Vagina (tissue), 2 donors: ENCODE measurements at regions not wholly inside any gene's neighbourhood (a gene's known extent, or its start where the extent isn't known, plus 50 kb on each side); places are given as distances from the start of the nearest gene placed in this dataset.

Source experiments
- CTCF ChIP-seq, 3 experiments: fragments of 450-650 bp in 2 of 3; fragments of 200-600 bp in 1 of 3; sonication (generic) in 1 of 3; IDR thresholded peaks; one replicate each; pipeline ENCODE4 v1.5.1; 2017 to 2019; ENCODE audit warnings: antibody characterized with exemption in 3 of 3, mild to moderate bottlenecking in 2 of 3, moderate library complexity in 2 of 3
- POLR2A ChIP-seq, 2 donors: fragments of 450-650 bp; IDR thresholded peaks; one replicate each; pipeline ENCODE4 v1.6.1; 2017; ENCODE audit warnings: antibody characterized with exemption in 2 of 2, mild to moderate bottlenecking in 2 of 2, moderate library complexity in 2 of 2
- POLR2AphosphoS5 ChIP-seq, 2 donors: sonication (generic); formaldehyde crosslinking; IDR thresholded peaks; one replicate each; pipeline ENCODE4 v1.9.0; 2017; ENCODE audit warnings: antibody characterized with exemption in 2 of 2, mild to moderate bottlenecking in 2 of 2, low read depth in 1 of 2; ENCODE audit not compliant: insufficient read depth in 1 of 2

GRCh38 chr21:18723171-18723570 lies 319.6 kb upstream of the TMPRSS15 start:
- TF ChIP-seq CTCF (IDR thresholded peaks at IDR 0.05) (no peak), POLR2A (IDR thresholded peaks at IDR 0.05) (no peak), POLR2AphosphoS5 (IDR thresholded peaks at IDR 0.05; ENCODE audit: insufficient read depth in 1 of 2, low read depth in 1 of 2) (no peak)
